CD4-positive, alpha-beta T cell (primary cell): ENCODE measurements at regions not wholly inside any gene's neighbourhood (a gene's known extent, or its start where the extent isn't known, plus 50 kb on each side); places are given as distances from the start of the nearest gene placed in this dataset.

Source experiments
- ATAC-seq: fragments of 200-7000 bp; cut with Tn5 transposase; one replicate; pipeline ENCODE4 v1.10.0; 2022; ENCODE audit warnings: mild to moderate bottlenecking; ENCODE audit not compliant: poor library complexity
- CTCF ChIA-PET: fragments of 350-600 bp; sonication (Branson Sonifier 250); formaldehyde crosslinking; loops from one replicate; lab custom pipeline; 2021; ENCODE audit warnings: antibody characterized with exemption, inconsistent platforms; lab: Charles Lee
- POLR2A ChIA-PET: fragments of 350-600 bp; sonication (Branson Sonifier 250); formaldehyde crosslinking; loops from one replicate; lab custom pipeline; 2021; ENCODE audit warnings: antibody characterized with exemption, inconsistent platforms; lab: Charles Lee
- DNase-seq, 14 experiments: peaks; one replicate each; pipeline ENCODE4 v3.0.0-alpha.2; 2013 to 2020; ENCODE audit warnings: mixed read lengths in 2 of 14
- H3K27ac ChIP-seq, 2 donors: one replicate each; pipeline versions ENCODE4 v1.5.1 to v1.7.0; 2013; ENCODE audit warnings: low read length in 2 of 2, low read depth in 1 of 2, mild to moderate bottlenecking in 1 of 2
- H3K27me3 ChIP-seq, 2 experiments: 1 replicate in 1 of 2; 2 replicates in 1 of 2; pipeline versions ENCODE4 v1.6.1 to v1.7.0; 2013; ENCODE audit warnings: low read length in 2 of 2, control low read depth in 1 of 2, mild to moderate bottlenecking in 1 of 2, moderate library complexity in 1 of 2; ENCODE audit not compliant: insufficient read depth in 2 of 2, control insufficient read depth in 1 of 2
- H3K36me3 ChIP-seq: one replicate; pipeline ENCODE4 v1.6.1; 2013; ENCODE audit warnings: low read length, control low read depth; ENCODE audit not compliant: insufficient read depth
- H3K4me1 ChIP-seq: one replicate; pipeline ENCODE4 v1.6.1; 2013; ENCODE audit warnings: low read length, control low read depth; ENCODE audit not compliant: insufficient read depth
- H3K4me3 ChIP-seq: one replicate; pipeline ENCODE4 v1.5.1; 2013; ENCODE audit warnings: mild to moderate bottlenecking, low read length, moderate library complexity
- H3K9me3 ChIP-seq, 2 experiments: 1 replicate in 1 of 2; 2 replicates in 1 of 2; pipeline versions ENCODE4 v1.6.1 to v1.7.0; 2013; ENCODE audit warnings: low read length in 2 of 2, mild to moderate bottlenecking in 2 of 2, control low read depth in 1 of 2, moderate library complexity in 1 of 2; ENCODE audit not compliant: control insufficient read depth in 1 of 2, insufficient read depth in 1 of 2
- H3K27ac Mint-ChIP-seq: one replicate; pipeline ENCODE4 v1.8.0; 2020; ENCODE audit warnings: mixed read lengths
- H3K27me3 Mint-ChIP-seq: one replicate; pipeline ENCODE4 v1.8.0; 2021; ENCODE audit warnings: mixed read lengths
- H3K36me3 Mint-ChIP-seq: one replicate; pipeline ENCODE4 v1.8.0; 2021; ENCODE audit warnings: low read depth, mixed read lengths
- H3K4me1 Mint-ChIP-seq: one replicate; pipeline ENCODE4 v1.8.0; 2021; ENCODE audit warnings: low read depth, mixed read lengths
- H3K4me3 Mint-ChIP-seq: one replicate; pipeline ENCODE4 v1.8.0; 2020; ENCODE audit warnings: mild to moderate bottlenecking, mixed read lengths
- H3K9me3 Mint-ChIP-seq: one replicate; pipeline ENCODE4 v1.8.0; 2020; ENCODE audit warnings: mixed read lengths
- CTCF ChIP-seq: fragments of 200-600 bp; IDR thresholded peaks from one replicate; pipeline ENCODE4 v1.8.0; 2022; ENCODE audit warnings: antibody characterized with exemption, mild to moderate bottlenecking
- intact Hi-C, 2 experiments: fragments of 100-400 bp; cut with DNase I in 1 of 2; cut with micrococcal nuclease in 1 of 2; formaldehyde crosslinking; loops; one replicate each; pipeline versions ENCODE4 v1.15.1 to v1.9.0; 2023 to 2025; cut with DNase I, micrococcal nuclease

GRCh38 chr12:66035288-66035966 lies 95.1 kb downstream of the LLPH start:
- no peak for TF ChIP-seq CTCF
- Mint-ChIP-seq H3K4me3 (no peak overlapping the region), H3K9me3 (no peaks in the 10 kb centered on the region), H3K27me3 (peaks cover 34% of the 10 kb centered on the region), H3K27ac (no peak overlapping the region), H3K4me1 (no peaks in the 10 kb centered on the region), H3K36me3 (no peaks in the 10 kb centered on the region)
- no peak for ATAC-seq
- CTCF ChIA-PET, result no interaction called here
- Histone ChIP-seq H3K36me3 (no peaks in the 10 kb centered on the region), H3K4me3 (no peak overlapping the region), H3K27ac (no peak overlapping the region), H3K4me1 (no peaks in the 10 kb centered on the region), H3K27me3 (peaks cover 0 to 17% of the 10 kb centered on the region in 2 experiments), H3K9me3 (no peaks in the 10 kb centered on the region)
- intact Hi-C loops, result no loop called here
- POLR2A ChIA-PET, result no interaction called here
- DNase-seq, result peak in 1 of 14 experiments; percentile 5

GRCh38 chr12:66033151-66033550 lies 97.4 kb downstream of the LLPH start:
- ChIA-PET CTCF (no interaction called here), POLR2A (no interaction called here)
- Histone ChIP-seq H3K4me1 (no peaks in the 10 kb centered on the region), H3K36me3 (no peaks in the 10 kb centered on the region), H3K4me3 (no peak overlapping the region), H3K27me3 (peaks cover 0 to 10% of the 10 kb centered on the region in 2 experiments), H3K27ac (no peak overlapping the region), H3K9me3 (no peaks in the 10 kb centered on the region)
- H3K4me3 Mint-ChIP-seq, result no peak overlapping the region
- no peak for ATAC-seq
- TF ChIP-seq CTCF, result no peak
- intact Hi-C loops, result no loop called here
- H3K9me3 Mint-ChIP-seq, result no peaks in the 10 kb centered on the region
- H3K36me3 Mint-ChIP-seq, result no peaks in the 10 kb centered on the region
- H3K4me1 Mint-ChIP-seq, result no peaks in the 10 kb centered on the region
- peaks cover 37% of the 10 kb centered on the region for H3K27me3 Mint-ChIP-seq
- no peak overlapping the region for H3K27ac Mint-ChIP-seq
- DNase-seq, result no peak

GRCh38 chr12:66032739-66033138 lies 97.8 kb downstream of the LLPH start:
- H3K27me3 Mint-ChIP-seq, result peaks cover 38% of the 10 kb centered on the region
- no peak overlapping the region for H3K4me3 Mint-ChIP-seq
- CTCF ChIA-PET, result no interaction called here
- H3K9me3 Mint-ChIP-seq, result no peaks in the 10 kb centered on the region
- intact Hi-C loops, result no loop called here
- no peaks in the 10 kb centered on the region for H3K36me3 ChIP-seq
- no peaks in the 10 kb centered on the region for H3K36me3 Mint-ChIP-seq
- no peak for ATAC-seq
- no peak overlapping the region for H3K27ac Mint-ChIP-seq
- H3K4me1 ChIP-seq, result no peaks in the 10 kb centered on the region
- H3K27me3 ChIP-seq, result peaks cover 1 to 10% of the 10 kb centered on the region in 2 experiments
- no peak for TF ChIP-seq CTCF
- no peaks in the 10 kb centered on the region for H3K9me3 ChIP-seq
- no peaks in the 10 kb centered on the region for H3K4me1 Mint-ChIP-seq
- POLR2A ChIA-PET, result no interaction called here
- H3K4me3 ChIP-seq, result no peak overlapping the region
- no peak for DNase-seq
- no peak overlapping the region for H3K27ac ChIP-seq
